Type B pancreatic cell (in vitro differentiated cells): ENCODE measurements at regions not wholly inside any gene's neighbourhood (a gene's known extent, or its start where the extent isn't known, plus 50 kb on each side); places are given as distances from the start of the nearest gene placed in this dataset.

ENCODE experiments used
- DNase-seq: peaks from one replicate; pipeline ENCODE4 v3.0.0; 2021; ENCODE audit warnings: mixed read lengths; ENCODE audit not compliant: unreplicated experiment; ENCODE audit errors: extremely low spot score
- H3K27ac Mint-ChIP-seq: 2 replicates; pipeline ENCODE4 v1.8.0; 2021; ENCODE audit warnings: mild to moderate bottlenecking, mixed read lengths
- H3K27me3 Mint-ChIP-seq: 2 replicates; pipeline ENCODE4 v1.8.0; 2021; ENCODE audit warnings: mixed read lengths
- H3K36me3 Mint-ChIP-seq: 2 replicates; pipeline ENCODE4 v1.8.0; 2021; ENCODE audit warnings: mixed read lengths
- H3K4me1 Mint-ChIP-seq: one replicate; pipeline ENCODE4 v1.8.0; 2021; ENCODE audit warnings: mixed read lengths; ENCODE audit not compliant: unreplicated experiment
- H3K4me3 Mint-ChIP-seq: 2 replicates; pipeline ENCODE4 v1.8.0; 2021; ENCODE audit warnings: mild to moderate bottlenecking, mixed read lengths
- H3K9me3 Mint-ChIP-seq: 2 replicates; pipeline ENCODE4 v1.8.0; 2021; ENCODE audit warnings: mixed read lengths
- CTCF ChIP-seq: fragments of 200-600 bp; sonication (generic); conservative IDR thresholded peaks from 2 replicates; pipeline ENCODE4 v1.5.0; 2021; ENCODE audit warnings: antibody characterized with exemption, mild to moderate bottlenecking

- no peaks in the 10 kb centered on the region for H3K4me1 Mint-ChIP-seq
- no peaks in the 10 kb centered on the region for H3K9me3 Mint-ChIP-seq
- no peak for TF ChIP-seq CTCF
- no peaks in the 10 kb centered on the region for H3K36me3 Mint-ChIP-seq
- H3K27ac Mint-ChIP-seq, result no peak overlapping the region
- H3K4me3 Mint-ChIP-seq, result no peak overlapping the region
- DNase-seq, result no peak
- H3K27me3 Mint-ChIP-seq, result no peaks in the 10 kb centered on the region
Measured at GRCh38 chr3:28590216-28590615, 241.6 kb upstream of the AZI2 start.

GRCh38 chr3:28590860-28591259 is 242.2 kb upstream of the AZI2 start:
- Mint-ChIP-seq H3K4me3 (no peak overlapping the region), H3K9me3 (no peaks in the 10 kb centered on the region), H3K4me1 (no peaks in the 10 kb centered on the region), H3K36me3 (no peaks in the 10 kb centered on the region), H3K27me3 (no peaks in the 10 kb centered on the region), H3K27ac (no peak overlapping the region)
- DNase-seq, result no peak
- TF ChIP-seq CTCF, result no peak

GRCh38 chr3:28595372-28595771 is 246.7 kb upstream of the AZI2 start:
- Mint-ChIP-seq H3K4me3 (no peak overlapping the region), H3K36me3 (no peaks in the 10 kb centered on the region), H3K27me3 (no peaks in the 10 kb centered on the region), H3K27ac (no peak overlapping the region), H3K4me1 (no peaks in the 10 kb centered on the region), H3K9me3 (peaks cover 6% of the 10 kb centered on the region)
- DNase-seq, result no peak
- TF ChIP-seq CTCF, result no peak

- Mint-ChIP-seq H3K4me1 (no peaks in the 10 kb centered on the region), H3K27ac (no peak overlapping the region), H3K9me3 (peaks cover 6% of the 10 kb centered on the region), H3K4me3 (no peak overlapping the region), H3K36me3 (no peaks in the 10 kb centered on the region), H3K27me3 (no peaks in the 10 kb centered on the region)
- no peak for TF ChIP-seq CTCF
- DNase-seq, result no peak
Measured at GRCh38 chr3:28597452-28597851, 248.8 kb upstream of the AZI2 start.

- no peak for TF ChIP-seq CTCF
- H3K27me3 Mint-ChIP-seq, result no peaks in the 10 kb centered on the region
- no peaks in the 10 kb centered on the region for H3K4me1 Mint-ChIP-seq
- H3K9me3 Mint-ChIP-seq, result peaks cover 6% of the 10 kb centered on the region
- H3K4me3 Mint-ChIP-seq, result no peak overlapping the region
- no peaks in the 10 kb centered on the region for H3K36me3 Mint-ChIP-seq
- no peak overlapping the region for H3K27ac Mint-ChIP-seq
- no peak for DNase-seq
Measured at GRCh38 chr3:28598165-28598564, 249.5 kb upstream of the AZI2 start.

- Mint-ChIP-seq H3K4me3 (no peak overlapping the region), H3K27ac (no peak overlapping the region), H3K9me3 (peaks cover 6% of the 10 kb centered on the region), H3K4me1 (no peaks in the 10 kb centered on the region), H3K27me3 (peaks cover 3% of the 10 kb centered on the region), H3K36me3 (no peaks in the 10 kb centered on the region)
- no peak for TF ChIP-seq CTCF
- DNase-seq, result no peak
Measured at GRCh38 chr3:28601291-28601690, 252.7 kb upstream of the AZI2 start.
